ENCODE measurements at regions not wholly inside any gene's neighbourhood (a gene's known extent, or its start where the extent isn't known, plus 50 kb on each side); places are given as distances from the start of the nearest gene placed in this dataset.
A peak's percentile ranks its signal among the peaks of the same experiment; 100 is the strongest.

DNA sequence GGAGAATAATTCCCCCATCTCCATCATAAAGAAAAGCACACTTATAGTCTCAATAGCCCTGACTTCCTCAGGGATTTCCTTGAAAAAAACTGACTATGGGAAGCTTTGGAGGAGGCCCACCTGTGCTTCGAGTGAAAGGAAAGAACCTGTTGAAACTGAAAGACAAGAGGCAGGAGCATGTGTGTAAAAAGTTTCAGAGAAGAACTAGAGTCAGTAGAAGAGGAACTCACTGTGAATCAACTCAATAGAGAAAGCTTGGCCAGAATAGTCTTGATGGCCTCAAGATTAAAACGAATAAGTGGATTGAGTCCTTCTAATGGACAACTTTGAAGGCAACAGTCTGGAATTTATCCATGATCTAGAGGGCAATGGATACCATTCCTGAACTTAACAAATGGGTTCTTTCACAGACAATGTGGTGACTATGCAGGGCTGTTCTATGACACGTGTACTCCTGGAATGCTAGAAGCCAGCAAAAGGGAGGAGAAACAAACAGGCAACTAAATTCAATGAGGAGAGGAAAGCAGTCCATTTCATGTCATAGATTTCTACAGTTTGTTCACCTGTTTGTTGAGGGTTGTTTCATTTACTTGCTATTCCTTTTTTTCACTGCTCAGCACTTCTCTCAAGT lies 442.3 kb downstream of the GRB14 start:
- no peak for DNase-seq (ENCODE audit: low spot score)

DNA sequence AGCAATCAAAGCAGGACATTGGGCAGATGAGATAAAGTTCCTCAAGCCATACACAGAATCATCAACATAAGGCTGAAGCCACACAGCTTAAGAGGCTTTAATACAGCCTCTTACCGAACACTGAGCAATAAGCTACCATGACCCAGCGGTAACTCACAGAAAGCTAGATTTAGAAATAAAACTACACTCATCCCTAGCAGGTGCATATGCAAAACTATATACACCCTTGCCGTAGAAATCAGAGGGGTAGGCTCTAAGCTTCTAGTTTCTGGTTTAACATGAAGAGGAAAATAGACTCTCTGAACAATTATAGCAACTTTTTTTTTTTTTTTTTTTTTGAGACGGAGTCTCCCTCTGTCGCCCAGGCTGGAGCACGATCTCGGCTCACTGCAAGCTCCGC lies 428.8 kb upstream of the FIGN start:
- no peak for DNase-seq (ENCODE audit: low spot score)

DNA sequence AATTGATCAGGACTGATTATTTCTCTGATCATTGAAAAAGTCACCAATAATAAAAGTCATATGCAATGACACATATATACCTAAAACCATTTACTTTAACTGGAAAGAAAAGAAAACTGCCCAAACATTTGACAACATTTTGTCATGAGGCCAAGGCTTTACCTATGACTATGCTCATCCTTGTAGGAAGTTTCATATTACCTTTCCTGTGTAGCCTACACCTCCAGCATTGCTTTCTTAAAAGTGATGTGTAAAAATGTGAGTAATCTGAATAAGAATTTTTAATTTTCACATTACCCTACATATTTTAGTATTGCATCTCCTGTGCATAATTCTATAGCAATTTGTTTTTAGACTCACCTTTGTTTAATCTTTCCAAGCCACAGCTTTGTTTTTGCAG lies 419.8 kb upstream of the FIGN start:
- DNase-seq (ENCODE audit: low spot score): no peak

DNA sequence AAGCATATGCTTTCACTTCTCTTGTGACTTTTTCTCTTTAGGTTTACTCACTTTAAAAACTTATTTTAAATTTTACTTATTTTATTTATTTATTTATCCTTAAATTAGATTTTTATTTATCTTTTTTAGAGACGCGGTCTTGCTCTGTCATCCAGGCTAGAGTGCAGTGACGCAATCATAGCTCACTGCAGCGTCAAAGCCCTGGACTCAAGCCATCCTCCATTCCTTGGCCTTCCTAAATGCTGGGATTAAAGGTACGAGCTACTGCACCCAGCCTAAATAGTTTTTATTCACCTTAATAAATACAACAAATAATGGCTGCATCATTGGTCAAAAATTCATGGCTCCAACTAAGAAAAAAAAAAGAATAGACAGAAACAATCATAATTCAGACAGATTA lies 415.7 kb upstream of the FIGN start:
- DNase-seq (ENCODE audit: low spot score): no peak

DNA sequence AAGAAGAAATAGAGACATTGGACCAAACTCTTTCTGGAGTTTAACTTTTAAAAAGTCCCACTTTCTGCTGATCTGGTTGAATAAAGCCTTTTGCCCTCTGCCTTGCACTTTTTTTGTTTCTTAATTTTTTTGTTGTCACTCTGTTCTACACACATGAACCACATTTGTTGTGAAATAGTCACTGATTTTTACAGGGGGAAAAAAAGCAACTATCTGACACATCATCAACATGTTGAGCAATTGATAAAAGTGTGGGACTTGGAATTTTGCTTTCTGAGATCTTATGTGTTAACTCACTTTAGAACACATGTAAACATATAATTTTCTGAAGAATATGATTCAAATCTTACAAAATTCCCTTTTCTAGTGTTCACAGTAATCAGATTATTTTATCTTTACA lies 414.8 kb upstream of the FIGN start:
- no peak for DNase-seq (ENCODE audit: low spot score)

DNA sequence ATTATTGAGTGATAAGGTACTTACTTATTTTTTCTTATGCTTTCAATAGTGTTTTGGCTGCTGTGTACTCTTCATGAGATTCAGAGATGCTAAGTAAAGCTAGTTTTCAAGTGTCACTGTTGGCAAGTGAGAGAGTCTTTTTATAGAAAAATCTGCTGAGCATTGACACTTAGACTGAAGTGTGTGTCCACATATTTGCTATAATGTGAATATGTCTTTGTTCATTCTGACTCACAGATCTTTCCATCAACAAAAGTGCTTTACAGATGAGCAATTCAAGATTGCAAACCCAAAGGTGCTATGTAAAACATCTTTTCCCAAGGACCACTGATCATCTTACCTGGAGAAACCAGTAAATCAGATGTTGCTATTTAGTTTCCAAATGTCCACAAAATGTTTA lies 410.6 kb upstream of the FIGN start:
- no peak for DNase-seq (ENCODE audit: low spot score)

DNA sequence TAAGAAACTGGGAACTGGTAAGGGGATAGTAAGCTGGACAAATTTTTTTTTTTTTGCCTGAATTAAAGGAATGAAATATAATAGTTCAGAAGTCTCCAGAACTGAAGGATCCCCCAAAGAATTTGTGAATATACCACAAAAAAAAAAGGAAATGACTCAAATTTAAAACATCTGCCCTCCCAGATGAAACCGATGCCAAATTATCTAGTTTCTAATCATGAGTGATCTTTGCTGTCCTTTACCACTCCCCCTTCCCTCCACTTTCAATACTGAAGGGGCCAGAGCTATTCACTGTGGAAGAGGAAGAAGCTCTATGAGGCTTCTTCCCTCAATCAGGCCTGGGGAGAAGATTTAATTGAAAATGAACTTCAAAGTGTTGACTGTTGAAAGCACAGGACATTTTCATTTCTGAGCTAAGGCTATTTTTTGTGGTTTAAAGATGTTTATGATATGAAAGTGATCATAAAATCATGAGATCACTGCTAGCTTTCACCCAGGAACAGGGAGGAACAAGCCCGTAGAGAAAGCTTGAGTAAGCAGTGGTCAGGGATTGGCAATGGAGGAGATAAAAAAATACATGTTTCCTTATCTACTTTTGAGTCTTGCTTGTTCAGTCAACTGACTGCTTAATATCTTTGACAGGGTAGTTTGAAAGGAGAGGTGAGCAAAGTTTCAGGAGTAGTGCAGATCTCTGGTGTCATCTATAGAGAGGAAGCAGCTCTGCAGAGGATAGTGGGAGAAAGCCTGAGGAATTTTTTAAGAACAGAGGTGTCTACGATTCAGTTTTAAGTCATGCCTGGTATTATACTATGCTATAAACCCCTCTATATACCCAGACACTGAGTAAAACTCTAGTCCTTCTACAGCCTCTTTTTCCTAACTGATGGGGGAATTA lies 409.5 kb upstream of the FIGN start:
- DNase-seq (ENCODE audit: low spot score): no peak

DNA sequence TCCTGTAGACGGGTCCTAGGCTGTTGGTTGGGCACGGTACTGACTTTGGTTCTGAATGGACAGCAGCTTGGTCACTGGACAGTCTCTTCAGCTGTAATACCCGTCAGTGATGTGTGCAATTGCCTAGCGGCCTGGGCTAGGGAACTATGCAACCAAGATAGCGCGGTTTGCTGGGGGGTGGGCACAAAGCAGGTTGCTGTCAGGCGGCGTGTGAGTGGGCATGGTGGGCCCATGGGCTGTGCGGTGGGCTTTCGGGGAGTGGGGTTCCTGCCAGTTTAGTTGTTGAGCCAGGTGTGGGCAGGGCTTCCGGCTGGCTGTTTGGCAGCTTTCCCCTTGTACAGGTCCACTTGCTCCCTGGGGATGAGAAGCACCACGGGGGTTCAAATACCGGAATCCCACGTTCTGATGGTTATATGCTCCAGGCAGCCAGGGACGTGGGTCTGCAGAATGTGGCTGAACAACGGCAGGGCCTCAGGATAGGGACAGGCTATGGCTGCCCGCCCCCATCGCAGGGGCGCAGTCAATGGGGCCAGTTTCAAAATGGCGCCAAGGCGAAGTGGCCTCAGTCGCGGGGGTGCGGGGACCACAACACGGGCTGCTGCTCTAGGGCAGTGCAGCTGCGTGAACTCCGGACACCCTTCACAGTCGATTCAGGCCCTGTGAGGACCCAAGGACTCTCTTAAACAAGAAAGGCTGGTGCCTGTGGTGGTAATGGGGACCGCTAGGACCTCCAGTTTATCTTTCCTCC lies 407.5 kb upstream of the FIGN start:
- no peak for DNase-seq (ENCODE audit: low spot score)

DNA sequence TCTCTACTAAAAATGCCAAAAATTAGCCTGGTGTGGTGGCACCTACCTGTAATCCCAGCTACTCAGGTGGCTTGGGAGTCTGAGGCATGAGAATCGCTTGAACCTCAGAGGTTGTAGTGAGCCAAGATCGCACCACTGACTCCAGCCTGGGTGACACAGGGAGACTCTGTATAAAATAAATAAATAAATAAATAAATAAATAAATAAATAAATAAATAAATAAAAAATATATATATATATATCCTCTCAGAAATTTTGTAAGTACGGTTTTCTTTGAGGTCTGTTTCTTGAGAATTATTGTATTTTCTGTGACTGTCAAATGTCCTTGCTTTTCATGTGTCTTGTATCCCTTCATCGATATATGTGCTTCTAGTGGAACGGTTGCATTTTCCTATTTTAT lies 406.9 kb upstream of the FIGN start:
- no peak for DNase-seq (ENCODE audit: low spot score)

DNA sequence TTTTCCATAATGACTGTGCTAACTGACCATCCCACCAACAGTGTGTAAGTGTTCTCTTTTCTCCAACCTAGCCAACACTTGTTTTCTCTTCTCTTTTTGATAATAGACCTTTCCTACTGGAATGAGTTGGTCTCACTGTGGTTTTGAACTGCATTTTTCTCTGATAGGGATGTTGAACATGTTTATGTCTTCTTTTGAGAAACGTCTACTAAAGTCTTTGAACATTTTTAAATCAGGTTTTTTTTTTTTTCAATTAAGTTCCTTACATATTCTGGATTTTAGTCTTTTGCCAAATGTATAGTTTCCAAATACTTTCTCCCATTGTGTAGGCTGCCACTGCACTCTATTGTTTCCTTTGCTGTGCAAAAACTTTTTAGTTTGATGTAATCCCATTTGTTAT lies 405.5 kb upstream of the FIGN start:
- DNase-seq (ENCODE audit: low spot score): no peak

DNA sequence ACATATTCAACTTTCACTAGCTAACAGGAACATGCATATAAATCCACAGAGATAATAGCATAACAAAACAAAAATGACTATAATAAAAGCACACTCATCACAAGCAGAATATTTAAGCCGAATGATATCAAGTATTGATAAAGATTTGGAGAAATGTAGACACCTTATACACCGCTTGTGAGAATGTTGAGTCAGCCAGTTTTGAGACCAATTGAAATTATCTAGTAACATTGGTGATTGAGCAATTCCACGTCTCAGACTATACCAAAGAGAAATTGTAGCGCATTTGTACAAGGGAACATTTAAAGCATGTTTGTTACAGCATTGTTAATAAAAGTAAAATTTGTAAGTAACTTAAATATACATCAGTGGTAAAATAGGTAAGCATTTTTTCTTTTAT lies 402.9 kb upstream of the FIGN start:
- DNase-seq (ENCODE audit: low spot score): no peak

DNA sequence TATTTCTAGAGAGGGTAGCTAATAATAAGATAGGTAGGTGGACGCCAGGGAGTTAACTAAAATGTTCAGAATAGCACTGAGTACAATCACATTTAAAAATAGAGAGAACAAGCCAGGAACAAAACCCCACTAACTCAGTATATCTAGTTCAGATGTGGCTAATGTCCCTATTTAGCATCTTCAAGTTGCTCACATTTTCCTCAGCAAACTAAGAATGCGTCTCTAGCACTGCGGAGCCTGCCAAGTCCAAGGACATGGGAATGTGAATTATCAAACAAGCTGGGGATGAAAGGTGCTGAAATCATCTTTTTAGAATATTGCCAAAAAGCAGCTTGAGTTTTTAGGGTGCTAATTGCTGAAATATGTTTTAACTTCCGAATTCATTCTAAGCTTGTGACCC lies 398.5 kb upstream of the FIGN start:
- DNase-seq (ENCODE audit: low spot score): peak; percentile 18

DNA sequence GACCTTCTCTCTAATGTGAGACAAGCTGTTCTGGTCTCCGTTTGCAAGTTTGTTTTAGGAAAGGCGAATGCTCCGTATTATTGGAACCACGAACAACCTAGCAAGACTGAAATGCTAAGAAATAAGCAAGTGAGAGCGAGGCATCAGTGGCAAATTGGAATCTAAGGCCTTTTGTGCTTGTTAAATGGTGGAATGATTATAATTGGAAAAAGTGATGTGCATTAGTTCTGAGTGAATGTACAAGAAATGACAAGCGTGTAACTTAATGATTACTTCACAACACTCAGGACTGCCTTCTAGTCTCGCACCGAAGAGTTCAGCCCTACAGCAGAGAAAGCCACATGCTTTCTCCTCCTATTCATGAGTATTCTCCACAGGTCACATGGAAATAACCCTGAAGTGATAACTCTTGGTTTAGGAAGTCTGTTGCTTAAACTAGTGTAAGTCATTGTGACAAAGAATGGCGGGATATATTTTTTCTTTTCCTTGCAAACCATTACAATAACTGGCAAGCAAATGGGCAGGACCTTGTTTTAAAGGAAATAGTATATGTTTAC lies 392.2 kb upstream of the FIGN start:
- DNase-seq (ENCODE audit: low spot score): no peak

DNA sequence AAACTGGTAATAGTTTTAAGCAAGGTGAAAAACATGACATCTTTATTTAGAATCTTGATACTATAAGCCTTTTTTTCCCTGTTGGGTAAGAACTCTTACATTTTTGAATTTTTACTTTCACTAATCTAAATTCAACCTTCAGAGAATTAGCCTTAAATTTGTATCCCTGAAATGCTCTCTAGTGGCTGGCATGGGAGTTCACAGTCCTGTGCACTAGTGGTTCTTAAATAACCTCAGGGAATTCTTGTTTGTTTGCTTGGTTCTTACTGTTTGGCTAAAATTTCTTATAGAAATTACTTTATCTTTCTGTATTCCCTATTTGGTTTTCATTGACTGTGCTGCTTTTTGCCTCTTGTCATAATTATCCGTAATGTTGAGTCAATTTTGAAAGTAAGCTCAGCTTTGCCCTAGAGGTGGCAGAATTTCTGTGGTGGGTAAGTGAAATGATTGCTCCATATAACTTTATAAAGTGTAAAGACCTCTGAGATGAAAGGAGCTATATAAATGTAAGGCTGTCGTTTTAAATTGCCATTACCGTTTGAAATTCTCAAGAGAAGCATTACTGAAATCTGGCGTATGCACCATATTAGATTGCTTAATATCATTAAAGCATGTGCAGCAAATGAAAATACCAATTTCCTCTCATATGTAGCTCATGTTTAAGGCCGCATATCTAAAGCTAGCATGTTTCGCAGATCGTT lies 391.3 kb upstream of the FIGN start:
- DNase-seq (ENCODE audit: low spot score): peak; percentile 29

DNA sequence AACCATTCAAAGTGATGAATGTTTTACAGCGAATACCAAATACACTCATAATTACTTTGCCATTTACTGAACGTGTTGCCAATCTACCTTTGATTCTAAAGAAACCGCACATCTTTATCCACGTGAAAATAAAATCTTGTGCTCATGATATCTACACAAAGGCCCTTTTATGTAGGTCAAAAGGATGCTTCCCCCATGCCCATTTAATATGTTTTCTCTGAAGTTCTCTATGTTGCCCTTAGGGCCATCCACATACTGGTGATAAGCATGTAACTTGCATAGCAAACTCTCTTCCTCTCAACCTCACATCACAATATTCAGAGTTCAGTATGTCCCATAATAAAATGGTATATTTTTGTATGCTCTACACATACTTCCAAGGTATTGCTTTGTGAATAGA lies 380.0 kb upstream of the FIGN start:
- no peak for DNase-seq (ENCODE audit: low spot score)

DNA sequence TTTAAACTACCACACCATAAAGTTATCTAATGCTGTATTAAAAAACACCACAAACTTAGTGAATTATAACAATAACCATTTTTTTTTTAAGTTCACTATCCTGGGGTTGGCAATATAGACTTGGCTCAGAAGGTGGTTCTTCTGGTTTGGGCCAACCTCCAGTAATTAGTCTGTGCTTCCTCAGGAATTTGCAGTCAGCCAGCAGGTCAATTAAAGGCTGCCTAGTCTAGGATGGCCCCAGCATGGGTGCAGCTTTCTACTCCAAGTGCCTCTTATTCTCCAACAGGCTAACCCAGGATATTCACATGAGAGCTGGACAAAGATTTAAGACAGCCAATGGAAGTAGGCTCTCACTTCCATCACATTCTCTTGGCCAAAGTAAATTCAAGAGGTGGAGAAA lies 379.1 kb upstream of the FIGN start:
- DNase-seq (ENCODE audit: low spot score): no peak

DNA sequence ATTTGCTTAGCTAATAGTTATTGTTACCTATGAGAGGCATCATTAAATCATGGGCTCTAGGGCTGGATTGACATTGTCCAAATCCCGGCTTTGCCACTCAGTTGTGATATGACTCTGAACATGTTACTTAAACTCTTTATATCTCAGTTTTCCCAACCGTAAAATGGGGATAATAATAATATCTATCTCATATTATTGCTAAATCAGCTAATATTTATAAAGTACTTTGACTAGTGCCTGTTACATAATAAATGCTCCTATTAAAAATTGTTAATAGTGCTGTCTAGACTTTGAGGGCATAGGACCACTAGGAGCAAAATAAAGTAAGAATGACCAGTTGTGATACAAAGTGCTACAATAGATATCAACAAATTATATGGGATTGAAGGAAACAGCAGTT lies 376.3 kb upstream of the FIGN start:
- DNase-seq (ENCODE audit: low spot score): no peak

DNA sequence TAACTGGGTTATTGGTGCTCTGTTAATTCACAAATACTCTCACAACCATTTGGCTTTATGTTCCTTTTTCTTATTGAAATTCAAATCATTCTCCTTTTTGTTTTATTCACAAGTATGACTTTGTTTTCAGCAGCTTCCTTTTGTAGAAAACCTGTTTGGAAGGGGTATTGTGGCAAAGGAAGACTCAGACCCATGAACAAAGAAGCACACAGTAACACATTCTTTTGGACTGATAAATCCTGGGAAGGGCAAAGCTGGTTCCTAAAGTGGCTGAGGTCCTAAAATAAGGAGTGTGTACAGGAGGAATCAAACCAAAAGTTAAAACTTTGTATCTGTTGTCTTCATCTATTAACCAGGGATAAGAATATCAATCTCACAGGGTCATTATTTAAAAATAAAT lies 374.7 kb upstream of the FIGN start:
- DNase-seq (ENCODE audit: low spot score): no peak

DNA sequence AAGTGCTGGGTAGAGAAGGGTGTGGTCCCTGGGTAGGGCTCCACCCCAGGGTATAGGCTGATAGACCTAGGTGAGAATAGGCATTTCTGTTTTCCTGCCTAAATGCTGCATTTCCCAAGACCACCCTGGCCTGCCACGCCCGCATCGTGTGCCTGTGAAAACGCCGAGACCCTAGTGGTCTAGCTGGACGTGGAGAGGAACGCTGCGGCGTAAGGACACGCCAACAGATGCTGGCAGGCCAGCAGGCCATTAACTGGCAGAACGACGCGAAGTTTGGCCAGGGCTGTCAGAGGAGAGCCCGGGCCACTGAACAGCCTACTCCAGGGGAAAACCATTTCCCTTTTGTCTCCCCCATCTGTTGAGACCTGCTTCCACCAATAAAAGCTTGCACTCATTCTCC lies 373.2 kb upstream of the FIGN start:
- no peak for DNase-seq (ENCODE audit: low spot score)

DNA sequence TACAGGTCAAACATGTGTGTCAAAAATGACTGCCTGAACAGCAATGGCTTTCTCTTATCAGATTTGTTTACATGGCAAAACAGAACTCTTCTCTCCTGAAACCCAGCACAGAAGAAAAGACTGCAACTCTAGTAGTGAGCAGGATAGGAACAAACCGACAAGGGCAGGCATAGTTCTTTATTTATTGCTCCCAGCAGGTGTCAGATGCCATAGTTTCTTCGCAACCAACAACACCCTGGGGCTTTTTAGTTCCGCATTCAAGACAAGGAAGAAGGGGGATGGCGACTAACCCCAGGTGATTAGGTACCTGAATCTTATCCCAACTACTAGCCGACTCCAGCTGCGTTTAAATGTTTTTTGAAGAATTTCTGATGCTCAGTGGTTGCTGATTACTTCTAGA lies 367.5 kb upstream of the FIGN start:
- DNase-seq (ENCODE audit: low spot score): no peak

DNA sequence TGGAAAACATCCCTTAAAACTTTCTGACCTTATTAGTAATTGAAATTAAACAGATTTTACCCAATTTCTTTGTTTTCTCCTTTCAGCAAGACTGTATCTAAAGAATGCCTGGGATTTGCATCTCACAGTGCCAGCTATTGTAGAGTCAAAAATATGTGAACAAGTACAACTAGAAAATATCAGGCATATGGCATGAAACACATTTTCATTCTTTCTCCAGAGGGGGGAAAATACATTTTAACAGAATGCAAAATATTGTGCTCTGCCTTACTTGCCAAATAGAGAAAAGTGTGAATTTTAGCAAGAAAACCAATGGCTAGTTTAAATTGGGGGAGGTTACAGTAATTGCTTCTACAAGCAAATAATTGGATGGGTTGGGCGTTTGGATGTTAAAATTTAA lies 366.6 kb upstream of the FIGN start:
- DNase-seq (ENCODE audit: low spot score): no peak

DNA sequence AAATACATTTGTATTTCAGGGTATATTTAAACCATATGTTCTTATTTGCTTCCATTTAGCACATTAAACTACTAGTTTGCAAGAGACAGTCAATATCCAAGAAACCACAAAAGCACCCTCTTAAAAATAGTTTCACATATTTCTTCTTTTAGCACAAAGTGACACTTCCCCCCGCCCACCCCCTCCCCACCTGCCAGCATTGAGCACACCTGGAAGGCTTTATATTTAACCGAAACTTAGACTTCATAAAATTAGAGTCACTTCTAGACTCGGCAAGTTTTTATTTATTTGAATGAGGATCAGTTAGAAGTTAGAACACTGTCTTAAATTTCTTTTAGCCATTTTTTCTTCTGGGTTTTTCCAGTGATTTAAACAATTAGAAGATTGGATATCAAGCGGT lies 355.9 kb upstream of the FIGN start:
- no peak for DNase-seq (ENCODE audit: low spot score)
